K562 (cell line): ENCODE measurements at regions not wholly inside any gene's neighbourhood (a gene's known extent, or its start where the extent isn't known, plus 50 kb on each side); places are given as distances from the start of the nearest gene placed in this dataset.

Source experiments
- ATAC-seq: fragments of 200-7000 bp; cut with Tn5 transposase; 3 replicates; pipeline ENCODE4 v1.9.1; 2020; ENCODE audit warnings: moderate library complexity
- BruUV-seq: library from RNA; stranded (reverse); fragments of 400-500 nt; replicated peaks from 2 replicates; lab custom pipeline; 2021; lab: Mats Ljungman, UMichigan
- CTCF ChIA-PET: fragments of 300-600 bp; formaldehyde crosslinking; extraction: SDS; loops from one replicate; lab custom pipeline; 2021; ENCODE audit warnings: low intra/inter-chr PET ratio; lab: Yijun Ruan, JAX
- POLR2A ChIA-PET: fragments of 300-600, 350-650 bp; sonication (Branson Sonifier 250); formaldehyde crosslinking; extraction: SDS; loops from one replicate; lab custom pipeline; 2021; ENCODE audit warnings: antibody characterized with exemption, inconsistent platforms; lab: Yijun Ruan, JAX
- DNase-seq, 4 experiments: peaks; one replicate each; pipeline versions ENCODE4 v3.0.0 to v3.0.0-alpha.2; 2011 to 2018; ENCODE audit warnings: low spot score in 3 of 4, mixed read lengths in 3 of 4; ENCODE audit errors: extremely low read depth in 1 of 4
- FAIRE-seq: peaks from 2 replicates; lab custom pipeline; 2011; peaks lifted over from hg19 to GRCh38; lab: Jason Lieb, UNC
- H2AFZ ChIP-seq: 2 replicates; pipeline ENCODE4 v1.6.0; 2011; ENCODE audit warnings: low read depth, low read length, control low read depth, inconsistent platforms
- H3K27ac ChIP-seq: fragments of 200-600 bp; 3 replicates; pipeline ENCODE4 v1.8.0; 2011; ENCODE audit warnings: low read depth, mild to moderate bottlenecking, control low read depth, inconsistent platforms, low read length, moderate library complexity, mixed read lengths; ENCODE audit errors: extremely low read depth
- H3K27me3 ChIP-seq, 2 experiments: fragments of 300-600 bp in 1 of 2; 2 replicates in 1 of 2; 3 replicates in 1 of 2; pipeline versions ENCODE4 v1.6.0 to v1.8.0; 2011; ENCODE audit warnings: inconsistent platforms in 2 of 2, low read length in 2 of 2, mild to moderate bottlenecking in 1 of 2, mixed read lengths in 1 of 2, moderate library complexity in 1 of 2; ENCODE audit not compliant: control insufficient read depth in 2 of 2, insufficient read depth in 2 of 2
- H3K36me3 ChIP-seq: fragments of 300-600 bp; 3 replicates; pipeline ENCODE4 v1.8.0; 2011; ENCODE audit warnings: mild to moderate bottlenecking, low read length, inconsistent platforms; ENCODE audit not compliant: control insufficient read depth, insufficient read depth
- H3K4me1 ChIP-seq, 2 experiments: fragments of 200-600 bp in 1 of 2; replicated peaks in 1 of 2; 2 replicates in 1 of 2; 3 replicates in 1 of 2; pipeline versions ENCODE4 v1.5.1 to v1.8.0; 2011; ENCODE audit warnings: inconsistent platforms in 2 of 2, low read length in 2 of 2, mild to moderate bottlenecking in 1 of 2, mixed read lengths in 1 of 2, moderate library complexity in 1 of 2; ENCODE audit not compliant: control insufficient read depth in 2 of 2, insufficient read depth in 2 of 2
- H3K4me2 ChIP-seq: 2 replicates; pipeline ENCODE4 v1.6.1; 2011; ENCODE audit warnings: low read length, control low read depth, inconsistent platforms, mixed read lengths; ENCODE audit not compliant: insufficient read depth
- H3K4me3 ChIP-seq: fragments of 200-600 bp; sonication (generic), shearing (Covaris generic); 2 replicates; pipeline ENCODE4 v1.5.1; 2016; ENCODE audit warnings: control low read depth, inconsistent platforms
- H3K79me2 ChIP-seq: fragments of 200-600 bp; 3 replicates; pipeline ENCODE4 v1.8.0; 2011; ENCODE audit warnings: low read length, inconsistent platforms; ENCODE audit not compliant: control insufficient read depth, insufficient read depth
- H3K9ac ChIP-seq, 2 experiments: 2 replicates each; pipeline versions ENCODE4 v1.6.0 to v1.6.1; 2011; ENCODE audit warnings: low read depth in 2 of 2, low read length in 2 of 2, control low read depth in 1 of 2, inconsistent platforms in 1 of 2, mild to moderate bottlenecking in 1 of 2, mixed read lengths in 1 of 2; ENCODE audit not compliant: insufficient read depth in 1 of 2
- H3K9me1 ChIP-seq: one replicate; pipeline ENCODE4 v1.6.0; 2011; ENCODE audit warnings: inconsistent platforms, mild to moderate bottlenecking, low read length, moderate library complexity; ENCODE audit not compliant: control insufficient read depth, insufficient read depth
- H3K9me3 ChIP-seq: replicated peaks from 2 replicates; pipeline ENCODE4 v1.5.1; 2011; ENCODE audit warnings: low read depth, low read length, inconsistent platforms; ENCODE audit not compliant: control insufficient read depth, insufficient read depth
- H4K20me1 ChIP-seq: replicated peaks from 2 replicates; pipeline ENCODE4 v1.6.1; 2011; ENCODE audit warnings: low read length, inconsistent platforms, mixed read lengths; ENCODE audit not compliant: control insufficient read depth, insufficient read depth
- ASH1L ChIP-seq: fragments of 450-650 bp; IDR thresholded peaks from 2 replicates; pipeline ENCODE4 v1.6.1; 2018; ENCODE audit warnings: borderline replicate concordance, mild to moderate bottlenecking, low read depth; ENCODE audit not compliant: partially characterized antibody
- FOXJ2 ChIP-seq: fragments of 200-800 bp; sonication (Bioruptor generic); IDR thresholded peaks from 2 replicates; pipeline ENCODE4 v1.6.1; 2016; ENCODE audit warnings: missing genetic modification characterization, missing compliant biosample characterization
- GABPB2 ChIP-seq: fragments of 250-450 bp; sonication (Bioruptor Pico); conservative IDR thresholded peaks from 2 replicates; pipeline ENCODE4 v1.5.1; 2021; ENCODE audit warnings: mild to moderate bottlenecking
- POU5F1 ChIP-seq: fragments of 150-350 bp; IDR thresholded peaks from 2 replicates; pipeline ENCODE4 v1.6.1; 2014; ENCODE audit warnings: borderline replicate concordance, low read length, low read depth, mild to moderate bottlenecking; ENCODE audit not compliant: partially characterized antibody
- RUNX1 ChIP-seq: sonication (generic); IDR thresholded peaks from 2 replicates; pipeline ENCODE4 v1.6.1; 2016; ENCODE audit warnings: antibody characterized with exemption, low read depth
- SIN3B ChIP-seq: fragments of 450-650 bp; IDR thresholded peaks from 2 replicates; pipeline ENCODE4 v1.6.1; 2017; ENCODE audit warnings: low read depth, mild to moderate bottlenecking, moderate library complexity
- XRCC3 ChIP-seq: fragments of 450-650 bp; IDR thresholded peaks from 2 replicates; pipeline ENCODE4 v1.6.1; 2017; ENCODE audit warnings: mild to moderate bottlenecking, moderate library complexity
- ZNF217 ChIP-seq: sonication (generic); formaldehyde crosslinking; IDR thresholded peaks from 2 replicates; pipeline ENCODE4 v1.8.0; 2022; ENCODE audit warnings: mild to moderate bottlenecking, missing genetic modification reagents
- ZNF280A ChIP-seq: fragments of 450-650 bp; IDR thresholded peaks from 2 replicates; pipeline ENCODE4 v1.6.1; 2018; ENCODE audit warnings: mild to moderate bottlenecking, low read depth; ENCODE audit not compliant: partially characterized antibody
- ZNF561 ChIP-seq: fragments of 450-650 bp; formaldehyde crosslinking; conservative IDR thresholded peaks from 2 replicates; pipeline ENCODE4 v1.4.0; 2020; ENCODE audit warnings: mild to moderate bottlenecking, moderate library complexity
- WGBS: fragments of 100-300 bp; shearing (Covaris generic); methylation state at CpG from one replicate; pipeline ENCODE4 v1.1.6; 2016; ENCODE audit warnings: low coverage, mixed read lengths; ENCODE audit not compliant: insufficient coverage; ENCODE audit errors: missing lambda C conversion rate; 5-methylcytosine and 5-hydroxymethylcytosine counted together
- in situ Hi-C: fragments of 300-500 bp; cut with MboI; formaldehyde crosslinking; loops from 4 replicates; pipeline ENCODE4 v1.15.0; 2018; ENCODE audit warnings: inconsistent platforms, mixed read lengths
- intact Hi-C: fragments of 100-400 bp; cut with micrococcal nuclease; formaldehyde crosslinking; loops from 2 replicates; pipeline ENCODE4 v1.14.2; 2022
- TF ChIP-seq, protein P1 (sequence below): fragments of 450-650 bp; IDR thresholded peaks from 2 replicates; pipeline ENCODE4 v1.6.1; 2014; ENCODE audit warnings: low read depth, mild to moderate bottlenecking, moderate library complexity, borderline replicate concordance
- TF ChIP-seq, protein P2 (sequence below): sonication (generic); formaldehyde crosslinking; IDR thresholded peaks from 2 replicates; pipeline ENCODE4 v1.8.0; 2022; ENCODE audit warnings: missing genetic modification reagents, mild to moderate bottlenecking, moderate library complexity, borderline replicate concordance

GRCh38 chr7:47634273-47634672 is 52.4 kb upstream of the TNS3 start:
- Histone ChIP-seq H3K4me1 (no peaks in the 10 kb centered on the region; a peak in 1 of 5 replicates), H3K4me3 (no peak overlapping the region), H2AFZ (no peak overlapping the region), H3K9me1 (no peaks in the 10 kb centered on the region), H3K9ac (no peak overlapping the region), H4K20me1 (no peaks in the 10 kb centered on the region), H3K9me3 (no peaks in the 10 kb centered on the region), H3K4me2 (no peak overlapping the region), H3K79me2 (no peaks in the 10 kb centered on the region), H3K36me3 (no peaks in the 10 kb centered on the region), H3K27ac (no peak overlapping the region), H3K27me3 (peaks cover 0 to 41% of the 10 kb centered on the region in 2 experiments; a peak in 2 of 5 replicates)
- no peak for DNase-seq
- ChIA-PET CTCF (no interaction called here), POLR2A (no interaction called here)
- no TSS peak for BruUV-seq
- no peak for TF ChIP-seq FOXJ2
- no peak for TF ChIP-seq GABPB2 (CRISPR knock-in tag)
- no peak for TF ChIP-seq SIN3B
- no peak for TF ChIP-seq POU5F1
- TF ChIP-seq, protein P1, sequence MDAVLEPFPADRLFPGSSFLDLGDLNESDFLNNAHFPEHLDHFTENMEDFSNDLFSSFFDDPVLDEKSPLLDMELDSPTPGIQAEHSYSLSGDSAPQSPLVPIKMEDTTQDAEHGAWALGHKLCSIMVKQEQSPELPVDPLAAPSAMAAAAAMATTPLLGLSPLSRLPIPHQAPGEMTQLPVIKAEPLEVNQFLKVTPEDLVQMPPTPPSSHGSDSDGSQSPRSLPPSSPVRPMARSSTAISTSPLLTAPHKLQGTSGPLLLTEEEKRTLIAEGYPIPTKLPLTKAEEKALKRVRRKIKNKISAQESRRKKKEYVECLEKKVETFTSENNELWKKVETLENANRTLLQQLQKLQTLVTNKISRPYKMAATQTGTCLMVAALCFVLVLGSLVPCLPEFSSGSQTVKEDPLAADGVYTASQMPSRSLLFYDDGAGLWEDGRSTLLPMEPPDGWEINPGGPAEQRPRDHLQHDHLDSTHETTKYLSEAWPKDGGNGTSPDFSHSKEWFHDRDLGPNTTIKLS = no peak
- no peak for TF ChIP-seq ZNF561 (CRISPR knock-in tag)
- no peak for TF ChIP-seq ZNF280A
- no peak for TF ChIP-seq ASH1L
- TF ChIP-seq XRCC3 = no peak
- TF ChIP-seq, protein P2, sequence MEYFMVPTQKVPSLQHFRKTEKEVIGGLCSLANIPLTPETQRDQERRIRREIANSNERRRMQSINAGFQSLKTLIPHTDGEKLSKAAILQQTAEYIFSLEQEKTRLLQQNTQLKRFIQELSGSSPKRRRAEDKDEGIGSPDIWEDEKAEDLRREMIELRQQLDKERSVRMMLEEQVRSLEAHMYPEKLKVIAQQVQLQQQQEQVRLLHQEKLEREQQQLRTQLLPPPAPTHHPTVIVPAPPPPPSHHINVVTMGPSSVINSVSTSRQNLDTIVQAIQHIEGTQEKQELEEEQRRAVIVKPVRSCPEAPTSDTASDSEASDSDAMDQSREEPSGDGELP (CRISPR knock-in tag) = no peak
- no peak for TF ChIP-seq RUNX1
- TF ChIP-seq ZNF217 = no peak
- ATAC-seq = no peak
- in situ Hi-C loops (no loop called here), intact Hi-C loops (no loop called here)
- FAIRE-seq = no peak
- no CpG with 5 or more reads among the region's 2 CpGs for WGBS
